GM12864 (cell line): ENCODE measurements at regions not wholly inside any gene's neighbourhood (a gene's known extent, or its start where the extent isn't known, plus 50 kb on each side); places are given as distances from the start of the nearest gene placed in this dataset.
"Not testable (repeated sequence)": the region's sequence is repeated elsewhere in the genome, so short reads cannot be mapped to it uniquely, and the experiment has no call there.

ENCODE experiments used
- DNase-seq: peaks from one replicate; pipeline ENCODE4 v3.0.0-alpha.2; 2011; ENCODE audit warnings: low read depth
- H3K4me3 ChIP-seq: 2 replicates; pipeline ENCODE4 v1.5.1; 2011; ENCODE audit warnings: mild to moderate bottlenecking, low read depth, low read length, control low read depth
- CTCF ChIP-seq: IDR thresholded peaks from 2 replicates; pipeline ENCODE4 v1.5.1; 2011; ENCODE audit warnings: low read depth, mild to moderate bottlenecking, moderate library complexity, low read length, control low read depth, inconsistent platforms; ENCODE audit errors: missing control alignments

DNA sequence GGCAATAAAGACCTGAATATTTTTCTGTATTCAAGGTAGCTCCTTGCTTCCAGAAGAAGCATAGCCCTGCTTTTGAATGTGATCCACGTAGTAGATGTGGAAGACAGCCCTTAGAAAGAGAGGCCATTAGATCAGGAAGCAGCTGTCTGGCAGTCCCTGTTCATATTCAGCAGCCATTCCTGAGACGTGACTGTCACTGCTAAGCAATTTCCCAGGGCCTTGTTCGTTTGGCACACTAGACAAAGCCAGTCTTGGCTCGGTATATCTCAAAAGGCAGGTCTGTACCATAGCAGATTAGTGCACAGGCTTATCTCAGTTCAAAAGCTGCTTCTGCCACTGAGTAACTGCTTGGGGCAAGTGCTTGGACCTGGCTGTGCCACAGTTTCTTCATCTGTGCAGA lies 287.8 kb upstream of the MCTP2 start:
- DNase-seq = no peak

GRCh38 chr15:93942269-93942694 lies 289.1 kb upstream of the MCTP2 start:
- DNase-seq = no peak
- H3K4me3 ChIP-seq = no peak overlapping the region
- no peak for TF ChIP-seq CTCF

More for the DNA sequence above, 287.8 kb upstream of the MCTP2 start:
- no peak for TF ChIP-seq CTCF
- no peak overlapping the region for H3K4me3 ChIP-seq

GRCh38 chr15:93941697-93942096 lies 289.7 kb upstream of the MCTP2 start:
- no peak for DNase-seq
- no peak for TF ChIP-seq CTCF
- H3K4me3 ChIP-seq = no peak overlapping the region

DNA sequence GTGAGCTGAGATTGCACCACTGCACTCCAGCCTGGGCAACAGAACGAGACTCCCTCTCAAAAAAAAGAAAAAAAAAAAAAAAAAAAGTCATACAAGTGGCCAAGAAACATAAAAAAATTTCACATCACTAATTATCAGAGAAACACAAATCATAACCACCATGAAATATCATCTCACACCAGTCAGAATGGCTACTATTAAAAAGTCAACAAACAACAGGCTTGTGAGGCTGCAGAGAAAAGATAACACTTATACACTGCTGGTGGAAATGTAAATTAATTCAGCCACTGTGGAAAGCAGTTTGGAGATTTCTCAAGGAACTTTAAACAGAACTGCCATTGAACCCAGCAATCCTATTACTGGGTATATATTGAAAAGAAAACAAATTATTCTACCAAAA lies 291.1 kb upstream of the MCTP2 start:
- H3K4me3 ChIP-seq = no peak overlapping the region
- no peak for DNase-seq
- no peak for TF ChIP-seq CTCF

DNA sequence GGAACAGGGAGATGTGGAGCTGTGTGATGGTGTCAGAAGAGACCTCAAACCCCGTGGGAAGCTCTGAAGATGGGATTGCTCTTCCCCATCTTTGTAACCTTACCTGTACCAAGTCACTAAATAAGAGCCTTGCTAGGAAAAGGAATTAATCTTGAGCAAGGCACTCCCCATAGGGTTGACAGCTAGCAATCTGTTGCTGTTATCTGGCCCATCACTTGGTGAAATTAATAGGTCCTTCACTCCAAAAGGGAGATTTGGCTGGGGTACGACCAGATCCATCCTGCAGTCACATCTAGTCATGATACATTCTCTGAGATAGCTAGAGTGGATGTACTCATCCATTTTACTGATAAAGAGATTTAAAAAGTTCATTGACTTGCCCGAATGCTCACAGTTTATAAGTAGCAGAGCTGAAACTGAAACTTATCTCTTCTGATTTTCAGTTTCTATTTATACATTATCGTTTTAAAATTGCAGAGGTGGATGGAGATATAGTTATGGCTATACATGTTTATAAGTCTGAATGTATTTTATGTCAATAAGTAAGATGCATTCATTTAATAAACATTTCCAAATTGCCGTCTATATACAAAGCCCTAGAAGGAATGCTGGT lies 299.1 kb upstream of the MCTP2 start:
- H3K4me3 ChIP-seq = no peak overlapping the region
- TF ChIP-seq CTCF = no peak
- DNase-seq = no peak

DNA sequence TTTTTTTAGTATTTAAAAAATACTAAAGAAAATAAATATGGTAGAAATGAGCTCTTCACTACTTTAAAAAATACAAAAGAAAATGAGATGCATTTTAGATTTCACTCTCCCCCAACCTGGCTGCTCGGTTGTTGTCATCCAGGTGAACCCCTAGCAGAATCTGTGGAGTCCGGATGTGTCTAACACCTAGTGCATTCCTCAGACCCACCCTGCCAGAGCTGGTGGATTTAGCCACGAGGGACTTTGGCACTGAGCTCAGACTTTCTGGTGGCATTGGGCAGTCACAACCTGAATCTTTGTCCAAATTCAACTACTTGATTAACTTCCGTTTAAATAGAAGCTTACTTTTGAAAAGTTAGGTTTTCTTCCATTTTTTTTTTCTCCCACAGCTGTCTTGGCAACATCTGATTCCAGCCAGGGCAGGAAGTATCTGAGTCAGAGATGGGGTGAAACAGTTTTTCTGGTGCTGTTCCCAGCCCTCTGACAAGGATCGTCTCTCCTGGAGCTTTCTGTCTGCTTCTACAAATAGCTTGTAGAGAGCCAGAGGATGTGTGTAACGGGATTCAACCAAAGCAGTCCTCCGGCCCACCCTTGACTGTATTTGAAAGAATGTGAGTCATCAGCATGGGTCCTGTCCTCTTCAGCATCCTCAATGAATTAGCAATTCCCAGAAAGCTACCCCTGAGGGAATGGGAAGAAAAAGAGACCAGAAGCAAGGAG lies 301.8 kb upstream of the MCTP2 start:
- H3K4me3 ChIP-seq = no peak overlapping the region
- no peak for TF ChIP-seq CTCF
- DNase-seq = no peak

DNA sequence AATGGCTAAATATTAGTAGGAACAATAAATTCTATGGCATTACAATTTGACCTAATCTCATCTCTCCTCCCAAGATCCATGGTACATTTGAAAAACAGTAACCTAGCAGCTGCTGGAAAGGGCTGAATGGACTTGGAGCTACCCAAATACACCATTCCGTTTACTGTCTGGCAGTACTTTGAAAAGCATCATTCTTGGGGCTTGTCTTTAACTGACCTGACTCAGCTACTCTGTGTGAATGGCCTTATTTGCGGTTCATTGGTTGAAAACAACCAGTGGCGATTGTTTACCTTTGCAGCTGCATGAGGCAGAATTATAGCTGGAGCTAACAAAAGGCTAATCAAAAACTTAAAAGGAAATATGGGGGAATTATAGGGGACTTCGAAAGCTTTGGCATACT lies 311.2 kb upstream of the MCTP2 start:
- no peak for DNase-seq
- no peak for TF ChIP-seq CTCF
- no peak overlapping the region for H3K4me3 ChIP-seq

GRCh38 chr15:93918801-93919200 lies 312.6 kb upstream of the MCTP2 start:
- not testable (repeated sequence) for DNase-seq, H3K4me3 ChIP-seq
